ENCODE measurements at regions not wholly inside any gene's neighbourhood (a gene's known extent, or its start where the extent isn't known, plus 50 kb on each side); places are given as distances from the start of the nearest gene placed in this dataset.

GRCh38 chr17:71821511-71821910, 299.3 kb upstream of the SOX9 start:
- no peak overlapping the region for H3K4me2 ChIP-seq (ENCODE audit: low read depth, low read length)
- H4K8ac ChIP-seq (ENCODE audit: low read depth in 2 of 2, low read length in 2 of 2) = no peak overlapping the region
- no peak overlapping the region for H3K23ac ChIP-seq (ENCODE audit: low read depth, low read length)
- no peak overlapping the region for H2AK9ac ChIP-seq (replicated peaks; ENCODE audit: low read depth, low read length, poor library complexity)
- no peaks in the 10 kb centered on the region for H3K27me3 ChIP-seq (ENCODE audit: control insufficient read depth, insufficient read depth, low read length)
- H3K36me3 ChIP-seq (ENCODE audit: control insufficient read depth, insufficient read depth, low read length) = no peaks in the 10 kb centered on the region
- H4K20me1 ChIP-seq (ENCODE audit: insufficient read depth, low read length) = no peaks in the 10 kb centered on the region
- CTCF ChIA-PET = no interaction called here
- H4K5ac ChIP-seq (ENCODE audit: low read depth, low read length) = no peak overlapping the region
- ATAC-seq (ENCODE audit: low read depth) = no peak
- dilution Hi-C loops (cut with HindIII; ENCODE audit: low sequenced_read_pairs, unreplicated experiment) (no loop called here), in situ Hi-C loops (cut with MboI; ENCODE audit: low sequenced_read_pairs) (no loop called here), intact Hi-C loops (cut with micrococcal nuclease) (no loop called here)
- H2AFZ ChIP-seq (replicated peaks; ENCODE audit: low read length, poor library complexity) = no peak overlapping the region
- no CpG with 5 or more reads among the region's 4 CpGs for WGBS, 2 experiments (ENCODE audit: extremely low coverage in 2 of 2, insufficient read length in 1 of 2)
- no peak overlapping the region for H2AK5ac ChIP-seq (ENCODE audit: low read depth, low read length)
- no peak overlapping the region for H4K91ac ChIP-seq (ENCODE audit: insufficient read depth, low read depth, low read length)
- no peak overlapping the region for H3K4me3 ChIP-seq (ENCODE audit: insufficient read depth, low read depth, low read length)
- no peak overlapping the region for H3K18ac ChIP-seq (ENCODE audit: low read depth, low read length)
- no peak for DNase-seq
- no peaks in the 10 kb centered on the region for H3K9me1 ChIP-seq (ENCODE audit: insufficient read depth, low read length)
- no peaks in the 10 kb centered on the region for H3K79me1 ChIP-seq (ENCODE audit: low read depth in 1 of 2, low read length in 2 of 2)
- POLR2A ChIA-PET (ENCODE audit: unreplicated experiment) = no interaction called here
- no peak overlapping the region for H2BK15ac ChIP-seq (ENCODE audit: low read depth, low read length)
- TF ChIP-seq CEBPB (IDR thresholded peaks at IDR 0.05; ENCODE audit: low read depth, low read length) (no peak), MAZ (IDR thresholded peaks at IDR 0.05; ENCODE audit: borderline replicate concordance, low read depth, low read length) (no peak), RAD21 (IDR thresholded peaks at IDR 0.05; ENCODE audit: low read length) (no peak), MXI1 (IDR thresholded peaks at IDR 0.05; ENCODE audit: borderline replicate concordance, low read depth, low read length) (no peak), CHD1 (IDR thresholded peaks at IDR 0.05; ENCODE audit: low read depth, low read length) (no peak), RCOR1 (IDR thresholded peaks at IDR 0.05; ENCODE audit: insufficient replicate concordance, low read length) (no peak), CTCF (conservative IDR thresholded peaks at IDR 0.05; ENCODE audit: low read depth, low read length) (no peak), USF2 (IDR thresholded peaks at IDR 0.05; ENCODE audit: low read depth, low read length) (no peak), BHLHE40 (IDR thresholded peaks at IDR 0.05; ENCODE audit: low read depth, low read length) (no peak), POLR2A (IDR thresholded peaks at IDR 0.05; ENCODE audit: low read depth, low read length) (no peak), MAFK (IDR thresholded peaks at IDR 0.05; ENCODE audit: low read depth, low read length) (no peak), RFX5 (IDR thresholded peaks at IDR 0.05; ENCODE audit: low read depth, low read length) (no peak), ELK1 (IDR thresholded peaks at IDR 0.05; ENCODE audit: borderline replicate concordance, low read depth, low read length) (no peak), FOS (IDR thresholded peaks at IDR 0.05; ENCODE audit: low read depth, low read length) (no peak), SMC3 (IDR thresholded peaks at IDR 0.05; ENCODE audit: low read depth, low read length) (no peak), NFE2L2 (IDR thresholded peaks at IDR 0.05; ENCODE audit: low read depth, low read length) (no peak)
- no peak overlapping the region for H3K4ac ChIP-seq (ENCODE audit: low read depth, low read length)
- no peak overlapping the region for H2BK20ac ChIP-seq (ENCODE audit: low read depth, low read length)
- H3K9me3 ChIP-seq (ENCODE audit: control insufficient read depth, insufficient read depth, low read length) = no peaks in the 10 kb centered on the region
- no peaks in the 10 kb centered on the region for H3K4me1 ChIP-seq (ENCODE audit: control insufficient read depth, insufficient read depth, low read length)
- H3K27ac ChIP-seq (ENCODE audit: insufficient read depth, low read length) = no peak overlapping the region
- no TSS peak for BruUV-seq (replicated peaks)
- no peak overlapping the region for H3K14ac ChIP-seq (replicated peaks; ENCODE audit: low read depth, low read length)
- H3K9ac ChIP-seq (ENCODE audit: low read depth, low read length) = no peak overlapping the region
- H2BK5ac ChIP-seq (ENCODE audit: low read depth, low read length, poor library complexity, severe bottlenecking) = no peak overlapping the region
- no peak overlapping the region for H3K56ac ChIP-seq (ENCODE audit: extremely low read depth, insufficient read depth, low read length)
- no peak overlapping the region for H2BK120ac ChIP-seq (ENCODE audit: low read depth, low read length)

Data from IMR-90 (cell line).